T47D (cell line): ENCODE measurements at regions not wholly inside any gene's neighbourhood (a gene's known extent, or its start where the extent isn't known, plus 50 kb on each side); places are given as distances from the start of the nearest gene placed in this dataset.

Experiments
- DNase-seq, 2 experiments: peaks; one replicate each; pipeline versions ENCODE4 v3.0.0 to v3.0.0-alpha.2; 2011 to 2012; ENCODE audit warnings: low read depth in 1 of 2, low spot score in 1 of 2
- JUND ChIP-seq: IDR thresholded peaks from 2 replicates; pipeline ENCODE4 v1.6.1; 2012; ENCODE audit warnings: low read depth
- in situ Hi-C: cut with HindIII; loops from 2 replicates; pipeline ENCODE4 v1.10.0; 2016; ENCODE audit warnings: low sequenced_read_pairs, low pct_unique_long_range_greater_than_20kb

DNA sequence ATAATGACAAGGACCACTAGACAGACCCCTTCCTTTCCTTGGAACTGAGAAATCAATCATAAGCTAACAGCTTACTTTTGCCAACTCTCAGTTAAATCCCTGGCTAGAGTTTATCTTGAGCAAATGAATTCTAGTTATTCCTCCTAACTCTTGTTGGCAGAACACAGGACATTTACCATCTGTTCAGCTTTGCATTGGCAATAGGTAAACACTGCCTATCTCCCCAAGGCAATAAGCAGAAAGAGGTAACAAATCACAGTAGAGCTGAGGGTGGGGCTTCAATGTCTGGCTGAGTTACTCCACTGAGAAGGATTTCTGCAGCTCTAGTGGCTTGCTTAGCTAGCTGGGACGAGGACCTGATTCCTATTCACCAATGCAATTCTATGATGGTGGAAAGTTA lies 503.3 kb upstream of the GRIA1 start:
- DNase-seq: peak in 1 of 2 experiments; percentile 30
- no peak for TF ChIP-seq JUND
- in situ Hi-C loops: no loop called here

DNA sequence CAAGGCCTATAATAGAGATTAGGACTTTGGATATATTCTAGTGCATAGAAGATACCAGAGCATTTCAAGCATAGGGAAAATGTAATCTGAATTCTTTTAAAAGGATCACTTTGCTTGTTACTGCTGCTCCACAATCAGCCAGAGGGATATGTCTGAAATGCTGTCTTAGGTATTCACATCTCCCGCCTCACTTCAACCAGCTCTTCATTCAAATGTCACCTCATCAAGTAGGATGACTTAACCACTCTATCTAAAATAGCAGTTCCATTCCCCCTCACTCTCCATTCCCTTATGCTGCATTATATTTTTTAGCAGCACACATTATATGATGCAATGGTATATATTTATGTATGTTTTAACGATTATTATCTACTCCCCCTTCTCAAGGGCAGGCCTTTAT lies 500.3 kb upstream of the GRIA1 start:
- no peak for TF ChIP-seq JUND
- in situ Hi-C loops: no loop called here
- no peak for DNase-seq

DNA sequence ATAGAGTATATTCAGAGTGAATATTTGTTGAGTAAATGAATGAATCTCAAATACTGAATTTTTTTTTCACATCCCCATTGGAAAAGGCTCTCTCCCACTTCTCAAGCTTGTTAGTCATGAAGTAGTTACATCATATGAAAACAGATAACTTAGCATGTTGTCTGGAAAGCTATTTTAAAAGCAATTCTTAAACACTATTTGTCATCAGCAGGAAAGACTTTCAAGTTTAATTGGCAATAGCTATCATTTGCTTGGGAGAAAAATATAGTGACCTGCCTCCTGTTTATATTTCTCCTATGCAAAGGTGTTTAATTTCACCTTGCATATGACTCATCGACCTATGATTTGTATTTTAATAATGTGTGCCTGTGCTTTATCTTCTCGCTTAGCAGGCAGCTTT lies 499.8 kb upstream of the GRIA1 start:
- in situ Hi-C loops: no loop called here
- no peak for TF ChIP-seq JUND
- DNase-seq: no peak

DNA sequence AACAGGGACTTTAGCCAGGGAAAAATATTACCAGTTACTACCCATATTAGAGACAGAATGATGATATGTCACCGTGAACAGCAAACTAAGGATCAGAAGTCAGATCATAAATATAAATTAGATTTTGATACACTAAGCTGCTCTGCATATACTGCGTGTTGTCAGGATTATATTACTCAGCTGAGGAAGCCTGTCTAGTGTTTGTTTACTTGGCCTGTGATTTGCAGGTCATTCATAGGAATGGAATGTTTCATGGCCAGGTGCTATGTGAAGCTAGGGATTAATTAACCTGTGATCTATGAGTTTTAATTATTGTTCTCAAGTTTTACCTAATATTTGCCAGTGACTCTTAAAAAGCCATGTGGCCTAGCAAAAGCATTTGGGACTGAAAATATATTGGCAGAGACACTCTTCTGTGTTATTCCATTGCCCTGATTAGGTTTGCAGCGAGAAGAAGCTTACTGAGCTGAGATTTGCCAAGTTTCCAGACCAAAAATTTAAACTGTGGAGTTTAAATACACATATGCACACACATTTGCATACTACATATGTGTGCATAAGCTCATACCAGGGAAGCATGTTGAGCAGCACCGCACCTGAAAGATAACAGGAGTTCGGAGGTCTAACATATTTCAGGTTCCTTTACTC lies 496.3 kb upstream of the GRIA1 start:
- in situ Hi-C loops: no loop called here

DNA sequence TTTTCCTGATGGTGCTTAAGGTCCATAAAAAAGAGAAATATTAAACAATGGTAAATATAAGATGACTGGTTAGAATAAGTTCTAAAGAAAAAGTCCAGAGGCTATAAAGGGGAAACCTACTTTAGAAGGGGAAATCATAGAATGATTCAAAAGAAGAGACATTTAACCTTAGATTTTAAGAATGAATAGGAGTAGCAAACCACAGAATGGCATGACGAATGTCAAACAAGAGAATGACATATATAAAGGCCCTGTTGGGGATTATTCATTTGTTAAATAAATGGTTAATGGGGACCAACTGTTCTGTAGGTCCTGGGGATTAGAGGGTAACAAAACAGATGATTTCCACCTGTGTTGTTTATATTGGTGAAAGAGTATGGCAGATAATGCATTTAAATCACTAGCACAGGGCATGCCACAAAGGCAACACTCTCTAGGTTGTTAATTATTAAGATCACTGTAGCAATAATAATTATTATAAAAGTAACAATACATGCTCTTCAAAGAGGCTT lies 495.2 kb upstream of the GRIA1 start:
- in situ Hi-C loops: no loop called here
- TF ChIP-seq JUND: no peak
- DNase-seq: no peak

More for the DNA sequence above, 496.3 kb upstream of the GRIA1 start:
- no peak for TF ChIP-seq JUND
- peak in 1 of 2 experiments; percentile 20 for DNase-seq

DNA sequence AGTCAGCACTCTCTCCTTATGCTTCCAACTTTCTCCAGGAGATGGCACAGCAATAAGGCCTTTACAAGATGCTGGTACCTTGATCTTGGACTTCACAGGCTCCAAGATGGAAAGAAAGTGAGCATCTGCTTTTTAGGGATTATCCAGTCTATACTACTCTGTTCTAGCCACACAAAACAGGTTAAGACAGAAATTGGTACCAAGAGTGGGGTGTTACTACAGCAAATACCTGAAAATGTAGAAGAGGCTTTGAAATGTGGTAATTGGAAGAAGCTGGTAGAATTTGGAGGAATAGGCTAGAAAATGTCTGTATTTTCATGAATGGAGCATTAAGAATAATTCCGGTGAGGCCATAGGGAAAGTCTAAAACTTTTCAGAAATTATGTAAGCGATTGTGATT lies 484.8 kb upstream of the GRIA1 start:
- no peak for DNase-seq
- no peak for TF ChIP-seq JUND
- in situ Hi-C loops: no loop called here

DNA sequence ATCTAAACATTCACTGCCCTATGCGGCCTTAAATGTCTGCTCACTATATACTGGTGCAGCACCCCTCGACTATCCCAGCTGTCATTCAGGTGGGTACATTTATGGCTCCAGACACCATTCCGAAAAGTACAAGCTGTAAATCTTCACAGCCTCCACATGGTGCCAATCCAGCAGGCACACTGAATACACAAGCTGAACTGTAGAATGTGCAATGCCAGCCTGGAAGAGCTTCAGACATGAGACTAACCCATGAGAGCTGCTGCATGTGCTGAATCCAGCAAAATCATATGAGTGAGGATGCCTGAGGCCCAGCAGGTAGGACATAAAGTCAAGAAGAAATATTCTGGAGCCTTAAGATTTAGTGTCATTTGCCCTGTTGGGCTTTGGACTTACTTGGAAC lies 483.8 kb upstream of the GRIA1 start:
- in situ Hi-C loops: no loop called here
- DNase-seq: no peak
- TF ChIP-seq JUND: no peak

DNA sequence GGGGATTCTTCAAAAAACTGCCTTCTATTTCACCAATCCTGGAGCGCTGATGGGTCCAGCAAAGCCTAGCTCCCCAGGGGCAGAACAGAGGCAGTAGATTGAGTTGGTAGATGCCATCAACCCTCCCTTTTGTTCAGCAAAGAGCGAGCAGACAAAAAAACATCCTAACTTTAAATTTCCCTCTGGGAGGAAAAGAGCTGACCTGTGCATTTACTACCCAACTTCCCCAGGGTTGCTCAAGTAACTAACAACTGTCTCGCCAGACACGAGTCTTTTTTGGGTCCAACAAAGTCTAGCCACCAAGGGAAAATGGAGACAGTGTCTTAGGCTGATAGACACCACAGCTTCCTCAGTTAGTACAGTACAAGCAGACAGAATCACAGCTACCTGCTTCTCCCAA lies 476.3 kb upstream of the GRIA1 start:
- in situ Hi-C loops: no loop called here
- no peak for DNase-seq
- TF ChIP-seq JUND: no peak

DNA sequence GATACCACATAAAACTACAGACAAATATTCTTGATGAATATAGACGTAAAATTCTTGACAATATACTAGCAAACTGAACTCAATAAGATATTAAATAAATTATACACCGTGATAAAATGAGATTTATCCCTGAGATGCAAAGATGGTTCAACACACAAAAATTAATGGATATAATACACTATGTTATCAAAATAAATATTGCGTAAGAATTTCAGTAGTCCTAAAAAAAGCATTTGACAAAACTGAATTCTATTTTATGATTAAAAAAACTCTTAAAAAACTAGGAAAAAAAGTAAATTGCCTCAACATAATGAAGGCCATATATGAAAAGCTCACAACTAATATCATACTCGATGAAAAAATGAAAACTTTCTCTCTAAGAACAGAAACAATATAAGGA lies 472.3 kb upstream of the GRIA1 start:
- no peak for TF ChIP-seq JUND
- in situ Hi-C loops: no loop called here
- no peak for DNase-seq

DNA sequence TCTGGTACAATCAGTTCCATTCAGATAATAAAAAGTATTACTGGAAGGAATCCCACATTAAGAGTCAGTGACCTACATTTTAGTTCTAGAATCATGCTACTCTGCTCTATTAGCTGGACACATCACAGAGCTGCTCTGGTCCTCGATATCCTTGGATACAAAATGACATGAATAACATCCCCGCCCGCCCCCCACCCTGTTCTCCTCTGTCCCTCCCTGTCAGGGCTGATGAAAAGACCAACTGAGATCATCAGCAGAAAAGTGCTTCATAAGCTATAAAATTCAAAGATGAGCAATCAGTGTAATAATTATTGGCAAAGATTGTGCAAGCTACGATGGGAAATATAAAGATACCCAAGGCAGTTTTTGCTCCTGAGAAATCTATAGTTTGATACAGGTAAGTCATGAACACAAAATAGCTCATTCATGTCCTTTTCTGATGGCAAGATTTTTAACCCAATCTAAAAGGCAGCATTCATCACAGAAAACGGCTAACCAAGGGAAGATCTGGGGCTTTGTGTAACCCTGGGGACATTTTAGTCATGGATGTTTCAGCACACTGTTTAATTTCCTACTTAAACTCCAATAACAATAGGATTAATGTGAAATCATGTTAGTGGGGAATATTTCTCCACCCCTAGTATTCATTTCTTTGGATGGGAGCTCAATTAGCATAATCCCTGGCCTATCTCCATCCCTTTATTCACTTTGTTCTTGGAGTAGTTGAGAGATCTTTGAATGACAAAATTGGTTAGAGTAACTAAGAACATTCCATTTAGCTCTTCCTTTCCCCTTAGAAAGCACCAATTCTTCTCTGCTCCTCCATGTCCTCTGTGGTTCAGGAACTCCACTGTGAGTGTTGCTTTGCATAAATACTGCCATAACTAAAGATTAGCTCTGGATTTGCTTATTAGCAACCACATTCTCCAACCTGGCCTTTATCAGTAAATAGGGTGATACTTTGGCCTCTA lies 459.4 kb upstream of the GRIA1 start:
- no peak for DNase-seq
- TF ChIP-seq JUND: no peak
- in situ Hi-C loops: no loop called here

DNA sequence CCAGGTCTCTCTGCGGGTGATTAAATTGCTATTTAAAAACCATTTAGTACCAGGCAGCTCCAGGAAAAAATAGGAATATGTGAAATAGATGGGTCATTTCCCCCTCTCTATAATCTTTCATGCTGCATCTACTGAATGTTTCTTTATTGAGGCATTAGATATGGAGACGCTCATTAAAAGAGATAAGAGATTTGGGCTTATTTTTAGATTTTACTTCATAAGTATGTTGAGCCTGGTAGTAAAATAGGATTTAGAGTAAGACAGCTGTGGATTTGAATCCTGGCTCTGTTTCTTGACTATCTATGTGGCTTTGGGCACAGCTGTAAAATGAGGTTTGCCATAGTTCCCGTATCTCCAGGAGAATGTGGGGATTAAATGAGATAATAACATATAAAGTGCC lies 451.0 kb upstream of the GRIA1 start:
- in situ Hi-C loops: no loop called here
- no peak for DNase-seq
- no peak for TF ChIP-seq JUND

DNA sequence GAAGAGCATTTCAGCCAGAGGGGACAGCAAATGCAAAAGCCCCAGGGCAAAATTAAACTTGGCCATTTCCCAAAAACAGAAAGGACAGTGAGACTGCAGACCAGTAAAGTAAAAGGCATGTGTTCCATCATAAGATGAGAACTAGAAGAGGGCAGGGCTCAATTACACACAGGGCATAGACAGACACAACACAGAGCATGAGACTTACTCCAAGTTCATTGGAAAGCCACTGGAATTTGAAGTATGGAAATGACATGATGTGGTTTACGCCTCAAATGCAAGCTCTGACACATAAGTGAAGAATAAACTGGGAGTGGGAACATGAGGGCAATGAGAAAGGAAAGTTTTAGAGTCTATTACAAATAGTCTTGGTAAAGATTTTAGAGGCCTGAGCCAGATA lies 446.6 kb upstream of the GRIA1 start:
- in situ Hi-C loops: no loop called here
- no peak for TF ChIP-seq JUND
- no peak for DNase-seq
